ENCODE measurements at regions not wholly inside any gene's neighbourhood (a gene's known extent, or its start where the extent isn't known, plus 50 kb on each side); places are given as distances from the start of the nearest gene placed in this dataset.

DNA sequence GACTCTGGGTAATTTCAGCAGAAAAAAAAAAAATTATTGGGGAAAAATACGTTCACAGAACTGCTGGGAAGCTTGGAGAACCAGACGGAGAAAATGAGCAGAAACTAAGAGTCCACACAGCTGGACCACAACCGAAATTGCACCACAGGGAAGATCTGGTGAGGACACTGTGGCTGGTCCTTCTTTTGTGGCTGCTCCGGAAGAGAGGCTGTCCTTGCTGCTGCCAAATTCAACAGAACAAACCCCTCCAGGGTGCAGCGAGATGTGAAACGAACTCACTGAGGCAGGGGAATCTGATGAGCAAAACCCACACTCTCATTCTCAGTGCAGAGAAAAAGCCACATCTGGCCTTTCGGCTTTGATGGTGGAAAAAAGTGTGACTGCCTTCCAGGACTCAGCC is 200.0 kb downstream of the ACTL7B start:
- Histone ChIP-seq H3K9ac (ENCODE audit: low read depth, low read length) (no peak overlapping the region), H3K9me3 (ENCODE audit: control insufficient read depth, insufficient read depth, low read length) (peaks cover 3% of the 10 kb centered on the region; the same call in 1 of the 2 replicates), H2BK15ac (ENCODE audit: low read depth, low read length) (no peak overlapping the region), H2BK5ac (ENCODE audit: low read depth, low read length, poor library complexity, severe bottlenecking) (no peak overlapping the region), H3K27ac (ENCODE audit: insufficient read depth, low read length) (no peak overlapping the region), H3K14ac (replicated peaks; ENCODE audit: low read depth, low read length) (no peak overlapping the region), H2AK5ac (ENCODE audit: low read depth, low read length) (no peak overlapping the region), H3K4me2 (ENCODE audit: low read depth, low read length) (no peak overlapping the region), H3K18ac (ENCODE audit: low read depth, low read length) (no peak overlapping the region), H2AFZ (replicated peaks; ENCODE audit: low read length, poor library complexity) (peak overlapping the region; percentile 33), H4K8ac (ENCODE audit: low read depth in 2 of 2, low read length in 2 of 2) (no peak overlapping the region), H3K56ac (ENCODE audit: extremely low read depth, insufficient read depth, low read length) (no peak overlapping the region), H3K4ac (ENCODE audit: low read depth, low read length) (no peak overlapping the region), H4K91ac (ENCODE audit: insufficient read depth, low read depth, low read length) (no peak overlapping the region), H2BK20ac (ENCODE audit: low read depth, low read length) (no peak overlapping the region), H3K9me1 (ENCODE audit: insufficient read depth, low read length) (no peaks in the 10 kb centered on the region), H3K4me1 (ENCODE audit: control insufficient read depth, insufficient read depth, low read length) (no peaks in the 10 kb centered on the region), H3K79me1 (ENCODE audit: low read depth in 1 of 2, low read length in 2 of 2) (no peaks in the 10 kb centered on the region), H2BK120ac (ENCODE audit: low read depth, low read length) (no peak overlapping the region), H4K5ac (ENCODE audit: low read depth, low read length) (no peak overlapping the region), H2AK9ac (replicated peaks; ENCODE audit: low read depth, low read length, poor library complexity) (no peak overlapping the region), H3K36me3 (ENCODE audit: control insufficient read depth, insufficient read depth, low read length) (no peaks in the 10 kb centered on the region), H3K27me3 (ENCODE audit: control insufficient read depth, insufficient read depth, low read length) (no peaks in the 10 kb centered on the region), H3K4me3 (ENCODE audit: insufficient read depth, low read depth, low read length) (no peak overlapping the region), H3K23ac (ENCODE audit: low read depth, low read length) (no peak overlapping the region), H4K20me1 (ENCODE audit: insufficient read depth, low read length) (no peaks in the 10 kb centered on the region)
- POLR2A ChIA-PET (ENCODE audit: unreplicated experiment): no interaction called here
- CTCF ChIA-PET: no interaction called here
- intact Hi-C loops (cut with micrococcal nuclease) (no loop called here), in situ Hi-C loops (cut with MboI; ENCODE audit: low sequenced_read_pairs) (no loop called here), dilution Hi-C loops (cut with HindIII; ENCODE audit: low sequenced_read_pairs, unreplicated experiment) (no loop called here)
- 68% methylated on average over 3 of the region's 7 CpGs; no CpG with 5 or more reads in 1 of the 2 experiments for WGBS, 2 experiments (ENCODE audit: extremely low coverage in 2 of 2, insufficient read length in 1 of 2)
- no TSS peak for BruUV-seq (replicated peaks)
- TF ChIP-seq CHD1 (IDR thresholded peaks at IDR 0.05; ENCODE audit: low read depth, low read length): no peak
- TF ChIP-seq RAD21 (IDR thresholded peaks at IDR 0.05; ENCODE audit: low read length): no peak
- TF ChIP-seq RCOR1 (IDR thresholded peaks at IDR 0.05; ENCODE audit: insufficient replicate concordance, low read length): no peak
- TF ChIP-seq MAFK (IDR thresholded peaks at IDR 0.05; ENCODE audit: low read depth, low read length): no peak
- no peak for TF ChIP-seq FOS (IDR thresholded peaks at IDR 0.05; ENCODE audit: low read depth, low read length)
- no peak for TF ChIP-seq RFX5 (IDR thresholded peaks at IDR 0.05; ENCODE audit: low read depth, low read length)
- no peak for TF ChIP-seq CEBPB (IDR thresholded peaks at IDR 0.05; ENCODE audit: low read depth, low read length)
- TF ChIP-seq ELK1 (IDR thresholded peaks at IDR 0.05; ENCODE audit: borderline replicate concordance, low read depth, low read length): no peak
- no peak for TF ChIP-seq CTCF (conservative IDR thresholded peaks at IDR 0.05; ENCODE audit: low read depth, low read length)
- no peak for TF ChIP-seq NFE2L2 (IDR thresholded peaks at IDR 0.05; ENCODE audit: low read depth, low read length)
- TF ChIP-seq SMC3 (IDR thresholded peaks at IDR 0.05; ENCODE audit: low read depth, low read length): no peak
- TF ChIP-seq POLR2A (IDR thresholded peaks at IDR 0.05; ENCODE audit: low read depth, low read length): no peak
- TF ChIP-seq MXI1 (IDR thresholded peaks at IDR 0.05; ENCODE audit: borderline replicate concordance, low read depth, low read length): no peak
- TF ChIP-seq MAZ (IDR thresholded peaks at IDR 0.05; ENCODE audit: borderline replicate concordance, low read depth, low read length): no peak
- no peak for TF ChIP-seq BHLHE40 (IDR thresholded peaks at IDR 0.05; ENCODE audit: low read depth, low read length)
- TF ChIP-seq, protein P1, sequence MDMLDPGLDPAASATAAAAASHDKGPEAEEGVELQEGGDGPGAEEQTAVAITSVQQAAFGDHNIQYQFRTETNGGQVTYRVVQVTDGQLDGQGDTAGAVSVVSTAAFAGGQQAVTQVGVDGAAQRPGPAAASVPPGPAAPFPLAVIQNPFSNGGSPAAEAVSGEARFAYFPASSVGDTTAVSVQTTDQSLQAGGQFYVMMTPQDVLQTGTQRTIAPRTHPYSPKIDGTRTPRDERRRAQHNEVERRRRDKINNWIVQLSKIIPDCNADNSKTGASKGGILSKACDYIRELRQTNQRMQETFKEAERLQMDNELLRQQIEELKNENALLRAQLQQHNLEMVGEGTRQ (IDR thresholded peaks at IDR 0.05; ENCODE audit: low read depth, low read length): no peak
- ATAC-seq (ENCODE audit: low read depth): no peak
- no peak for DNase-seq
